ENCODE measurements at regions not wholly inside any gene's neighbourhood (a gene's known extent, or its start where the extent isn't known, plus 50 kb on each side); places are given as distances from the start of the nearest gene placed in this dataset.

DNA sequence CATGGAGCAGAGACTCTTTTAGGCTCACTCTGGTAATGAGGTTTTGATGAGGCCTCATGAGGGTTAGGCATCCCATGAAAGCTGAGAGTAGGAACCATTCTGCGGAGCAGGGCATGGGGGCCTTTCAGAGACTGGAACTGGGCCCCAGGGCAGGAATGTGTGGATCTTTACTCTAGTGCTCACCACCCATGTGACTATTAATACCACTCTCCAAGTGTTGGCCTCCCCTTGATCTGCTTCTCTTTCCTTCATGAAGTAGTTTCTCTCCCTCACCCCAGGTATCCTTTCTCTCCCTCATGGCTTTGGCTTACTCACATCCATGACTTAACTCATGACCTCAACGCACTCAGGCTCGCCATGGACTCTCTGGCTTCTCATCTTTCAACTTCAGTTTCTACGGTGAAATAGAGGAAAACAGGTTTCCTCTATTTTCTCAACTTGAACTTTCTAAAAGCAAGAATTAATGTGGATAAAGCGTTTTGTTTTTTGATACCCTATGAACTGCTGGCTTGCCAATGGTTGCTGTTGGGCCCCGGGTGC, 50.5 kb upstream of the GADD45A start:
- TF ChIP-seq, protein P1, sequence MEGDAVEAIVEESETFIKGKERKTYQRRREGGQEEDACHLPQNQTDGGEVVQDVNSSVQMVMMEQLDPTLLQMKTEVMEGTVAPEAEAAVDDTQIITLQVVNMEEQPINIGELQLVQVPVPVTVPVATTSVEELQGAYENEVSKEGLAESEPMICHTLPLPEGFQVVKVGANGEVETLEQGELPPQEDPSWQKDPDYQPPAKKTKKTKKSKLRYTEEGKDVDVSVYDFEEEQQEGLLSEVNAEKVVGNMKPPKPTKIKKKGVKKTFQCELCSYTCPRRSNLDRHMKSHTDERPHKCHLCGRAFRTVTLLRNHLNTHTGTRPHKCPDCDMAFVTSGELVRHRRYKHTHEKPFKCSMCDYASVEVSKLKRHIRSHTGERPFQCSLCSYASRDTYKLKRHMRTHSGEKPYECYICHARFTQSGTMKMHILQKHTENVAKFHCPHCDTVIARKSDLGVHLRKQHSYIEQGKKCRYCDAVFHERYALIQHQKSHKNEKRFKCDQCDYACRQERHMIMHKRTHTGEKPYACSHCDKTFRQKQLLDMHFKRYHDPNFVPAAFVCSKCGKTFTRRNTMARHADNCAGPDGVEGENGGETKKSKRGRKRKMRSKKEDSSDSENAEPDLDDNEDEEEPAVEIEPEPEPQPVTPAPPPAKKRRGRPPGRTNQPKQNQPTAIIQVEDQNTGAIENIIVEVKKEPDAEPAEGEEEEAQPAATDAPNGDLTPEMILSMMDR (IDR thresholded peaks at IDR 0.05) = no peak
- TF ChIP-seq ZFX (IDR thresholded peaks at IDR 0.05; ENCODE audit: borderline replicate concordance) = no peak
